ENCODE measurements at regions not wholly inside any gene's neighbourhood (a gene's known extent, or its start where the extent isn't known, plus 50 kb on each side); places are given as distances from the start of the nearest gene placed in this dataset.

DNA sequence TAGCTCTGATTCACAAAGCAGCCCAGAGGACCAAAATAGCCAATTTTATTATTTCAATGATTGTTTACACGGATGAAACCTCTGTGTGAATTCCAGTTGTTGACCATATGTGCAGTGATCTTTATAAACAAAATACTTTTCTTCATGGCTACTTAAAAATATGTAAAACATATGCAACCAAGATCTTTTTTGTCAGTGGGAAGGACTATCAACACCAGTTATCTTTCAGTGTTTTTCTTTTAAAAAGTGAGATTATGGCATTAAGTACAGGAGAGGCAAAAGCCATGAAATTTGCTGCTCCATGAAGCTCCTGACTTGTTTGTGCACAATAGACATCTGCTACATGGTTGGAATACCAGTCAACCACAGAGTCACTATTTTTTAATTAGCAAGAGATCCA is 184.4 kb downstream of the DKK2 start:
- ChIA-PET CTCF (no interaction called here), POLR2A (no interaction called here), RAD21 (ENCODE audit: unreplicated experiment) (no interaction called here), SMC1A (ENCODE audit: uncharacterized antibody, unreplicated experiment) (no interaction called here)
- in situ Hi-C loops (cut with MboI) (no loop called here), intact Hi-C loops (cut with micrococcal nuclease; ENCODE audit: unreplicated experiment) (no loop called here)
- no peak for ATAC-seq
- 9% methylated on average over 1 of the region's 1 CpG for WGBS (ENCODE audit: insufficient coverage, insufficient replicate concordance, low lambda C conversion rate, missing lambda C conversion rate)
- Histone ChIP-seq H3K4me1 (ENCODE audit: control insufficient read depth, insufficient read depth, low read length) (no peaks in the 10 kb centered on the region), H3K27ac (ENCODE audit: control insufficient read depth, insufficient read depth) (no peak overlapping the region), H3K36me3 (ENCODE audit: control insufficient read depth in 2 of 2, insufficient read depth in 2 of 2, low read length in 1 of 2) (no peaks in the 10 kb centered on the region), H4K20me1 (ENCODE audit: control insufficient read depth, insufficient read depth) (no peaks in the 10 kb centered on the region), H3K79me2 (ENCODE audit: control insufficient read depth, insufficient read depth, low read length) (no peaks in the 10 kb centered on the region), H3K9ac (ENCODE audit: control insufficient read depth, insufficient read depth, low read length) (no peak overlapping the region), H3K4me3 (no peak overlapping the region), H3K27me3 (replicated peaks in 1 of 2; ENCODE audit: control insufficient read depth in 2 of 2, insufficient read depth in 2 of 2, low read length in 1 of 2) (no peaks in the 10 kb centered on the region), H2AFZ (ENCODE audit: control insufficient read depth, low read depth, low read length) (no peak overlapping the region), H3K4me2 (ENCODE audit: control insufficient read depth, insufficient read depth) (no peak overlapping the region), H3K9me3 (replicated peaks; ENCODE audit: control insufficient read depth, insufficient read depth, low read length) (no peaks in the 10 kb centered on the region)
- BruUV-seq (replicated peaks): no TSS peak
- no peak for DNase-seq (ENCODE audit: low read depth, low spot score)
- no peak for FAIRE-seq
- TF ChIP-seq RBBP5 (conservative IDR thresholded peaks at IDR 0.05): no peak
- no peak for TF ChIP-seq ELK1 (IDR thresholded peaks at IDR 0.05; ENCODE audit: low read depth, low read length)
- TF ChIP-seq, protein P1, sequence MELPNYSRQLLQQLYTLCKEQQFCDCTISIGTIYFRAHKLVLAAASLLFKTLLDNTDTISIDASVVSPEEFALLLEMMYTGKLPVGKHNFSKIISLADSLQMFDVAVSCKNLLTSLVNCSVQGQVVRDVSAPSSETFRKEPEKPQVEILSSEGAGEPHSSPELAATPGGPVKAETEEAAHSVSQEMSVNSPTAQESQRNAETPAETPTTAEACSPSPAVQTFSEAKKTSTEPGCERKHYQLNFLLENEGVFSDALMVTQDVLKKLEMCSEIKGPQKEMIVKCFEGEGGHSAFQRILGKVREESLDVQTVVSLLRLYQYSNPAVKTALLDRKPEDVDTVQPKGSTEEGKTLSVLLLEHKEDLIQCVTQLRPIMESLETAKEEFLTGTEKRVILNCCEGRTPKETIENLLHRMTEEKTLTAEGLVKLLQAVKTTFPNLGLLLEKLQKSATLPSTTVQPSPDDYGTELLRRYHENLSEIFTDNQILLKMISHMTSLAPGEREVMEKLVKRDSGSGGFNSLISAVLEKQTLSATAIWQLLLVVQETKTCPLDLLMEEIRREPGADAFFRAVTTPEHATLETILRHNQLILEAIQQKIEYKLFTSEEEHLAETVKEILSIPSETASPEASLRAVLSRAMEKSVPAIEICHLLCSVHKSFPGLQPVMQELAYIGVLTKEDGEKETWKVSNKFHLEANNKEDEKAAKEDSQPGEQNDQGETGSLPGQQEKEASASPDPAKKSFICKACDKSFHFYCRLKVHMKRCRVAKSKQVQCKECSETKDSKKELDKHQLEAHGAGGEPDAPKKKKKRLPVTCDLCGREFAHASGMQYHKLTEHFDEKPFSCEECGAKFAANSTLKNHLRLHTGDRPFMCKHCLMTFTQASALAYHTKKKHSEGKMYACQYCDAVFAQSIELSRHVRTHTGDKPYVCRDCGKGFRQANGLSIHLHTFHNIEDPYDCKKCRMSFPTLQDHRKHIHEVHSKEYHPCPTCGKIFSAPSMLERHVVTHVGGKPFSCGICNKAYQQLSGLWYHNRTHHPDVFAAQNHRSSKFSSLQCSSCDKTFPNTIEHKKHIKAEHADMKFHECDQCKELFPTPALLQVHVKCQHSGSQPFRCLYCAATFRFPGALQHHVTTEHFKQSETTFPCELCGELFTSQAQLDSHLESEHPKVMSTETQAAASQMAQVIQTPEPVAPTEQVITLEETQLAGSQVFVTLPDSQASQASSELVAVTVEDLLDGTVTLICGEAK (IDR thresholded peaks at IDR 0.05; ENCODE audit: borderline replicate concordance): no peak
- TF ChIP-seq TCF7 (IDR thresholded peaks at IDR 0.05; ENCODE audit: borderline replicate concordance): no peak
- no peak for TF ChIP-seq GABPA (IDR thresholded peaks at IDR 0.05; ENCODE audit: low read depth)
- TF ChIP-seq NFXL1 (IDR thresholded peaks at IDR 0.05; ENCODE audit: borderline replicate concordance): no peak
- TF ChIP-seq, protein P2, sequence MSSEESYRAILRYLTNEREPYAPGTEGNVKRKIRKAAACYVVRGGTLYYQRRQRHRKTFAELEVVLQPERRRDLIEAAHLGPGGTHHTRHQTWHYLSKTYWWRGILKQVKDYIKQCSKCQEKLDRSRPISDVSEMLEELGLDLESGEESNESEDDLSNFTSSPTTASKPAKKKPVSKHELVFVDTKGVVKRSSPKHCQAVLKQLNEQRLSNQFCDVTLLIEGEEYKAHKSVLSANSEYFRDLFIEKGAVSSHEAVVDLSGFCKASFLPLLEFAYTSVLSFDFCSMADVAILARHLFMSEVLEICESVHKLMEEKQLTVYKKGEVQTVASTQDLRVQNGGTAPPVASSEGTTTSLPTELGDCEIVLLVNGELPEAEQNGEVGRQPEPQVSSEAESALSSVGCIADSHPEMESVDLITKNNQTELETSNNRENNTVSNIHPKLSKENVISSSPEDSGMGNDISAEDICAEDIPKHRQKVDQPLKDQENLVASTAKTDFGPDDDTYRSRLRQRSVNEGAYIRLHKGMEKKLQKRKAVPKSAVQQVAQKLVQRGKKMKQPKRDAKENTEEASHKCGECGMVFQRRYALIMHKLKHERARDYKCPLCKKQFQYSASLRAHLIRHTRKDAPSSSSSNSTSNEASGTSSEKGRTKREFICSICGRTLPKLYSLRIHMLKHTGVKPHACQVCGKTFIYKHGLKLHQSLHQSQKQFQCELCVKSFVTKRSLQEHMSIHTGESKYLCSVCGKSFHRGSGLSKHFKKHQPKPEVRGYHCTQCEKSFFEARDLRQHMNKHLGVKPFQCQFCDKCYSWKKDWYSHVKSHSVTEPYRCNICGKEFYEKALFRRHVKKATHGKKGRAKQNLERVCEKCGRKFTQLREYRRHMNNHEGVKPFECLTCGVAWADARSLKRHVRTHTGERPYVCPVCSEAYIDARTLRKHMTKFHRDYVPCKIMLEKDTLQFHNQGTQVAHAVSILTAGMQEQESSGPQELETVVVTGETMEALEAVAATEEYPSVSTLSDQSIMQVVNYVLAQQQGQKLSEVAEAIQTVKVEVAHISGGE (CRISPR knock-in tag; IDR thresholded peaks at IDR 0.05): no peak
